HEK293 (cell line): ENCODE measurements at regions not wholly inside any gene's neighbourhood (a gene's known extent, or its start where the extent isn't known, plus 50 kb on each side); places are given as distances from the start of the nearest gene placed in this dataset.

Experiments
- CTCF ChIA-PET: fragments of 350-600 bp; formaldehyde crosslinking; extraction: SDS; loops from one replicate; lab custom pipeline; 2021; ENCODE audit warnings: antibody characterized with exemption; lab: Yijun Ruan, JAX
- POLR2A ChIA-PET: fragments of 300-600 bp; formaldehyde crosslinking; extraction: SDS; loops from one replicate; lab custom pipeline; 2020; ENCODE audit warnings: antibody characterized with exemption, inconsistent platforms; lab: Yijun Ruan, JAX
- H3K27ac ChIP-seq: fragments of 200-500 bp; sonication (Bioruptor generic); 2 replicates; pipeline ENCODE4 v1.5.1; 2014; ENCODE audit warnings: low read depth, low read length, control low read depth, inconsistent platforms; ENCODE audit errors: extremely low read depth
- H3K36me3 ChIP-seq, 2 experiments: fragments of 200-500 bp in 1 of 2; sonication (Bioruptor generic) in 1 of 2; 1 replicate in 1 of 2; 2 replicates in 1 of 2; pipeline ENCODE4 v1.5.1; 2014 to 2017; ENCODE audit warnings: inconsistent platforms in 2 of 2, low read length in 2 of 2; ENCODE audit not compliant: control insufficient read depth in 2 of 2, insufficient read depth in 1 of 2
- H3K4me1 ChIP-seq: fragments of 200-500 bp; sonication (Bioruptor generic); 2 replicates; pipeline ENCODE4 v1.5.1; 2014; ENCODE audit warnings: mild to moderate bottlenecking, low read length, inconsistent platforms; ENCODE audit not compliant: control insufficient read depth, insufficient read depth
- H3K4me3 ChIP-seq: 2 replicates; pipeline ENCODE4 v1.5.1; 2011; ENCODE audit warnings: low read depth, mild to moderate bottlenecking, control low read depth, low read length, moderate library complexity
- H3K9me3 ChIP-seq: fragments of 200-500 bp; sonication (Bioruptor generic); 2 replicates; pipeline ENCODE4 v1.5.1; 2014; ENCODE audit warnings: low read depth, low read length, inconsistent platforms; ENCODE audit not compliant: control insufficient read depth, insufficient read depth
- GFI1B ChIP-seq: fragments of 450-650 bp; formaldehyde crosslinking; IDR thresholded peaks from 2 replicates; pipeline ENCODE4 v1.5.1; 2016; ENCODE audit warnings: missing biosample characterization, missing genetic modification characterization
- IKZF3 ChIP-seq: fragments of 450-650 bp; IDR thresholded peaks from 2 replicates; pipeline ENCODE4 v1.5.0; 2018; ENCODE audit warnings: missing biosample characterization, mild to moderate bottlenecking, missing genetic modification characterization, moderate library complexity
- KLF10 ChIP-seq: fragments of 450-650 bp; IDR thresholded peaks from 2 replicates; pipeline ENCODE4 v1.5.1; 2018; ENCODE audit warnings: missing biosample characterization, mild to moderate bottlenecking, missing genetic modification characterization
- PRDM1 ChIP-seq: fragments of 450-650 bp; formaldehyde crosslinking; IDR thresholded peaks from 2 replicates; pipeline ENCODE4; 2016; ENCODE audit warnings: missing biosample characterization, missing genetic modification characterization
- SP2 ChIP-seq: fragments of 450-650 bp; formaldehyde crosslinking; IDR thresholded peaks from 2 replicates; pipeline ENCODE4 v1.5.1; 2016; ENCODE audit warnings: missing biosample characterization, missing genetic modification characterization
- SP3 ChIP-seq: fragments of 450-650 bp; formaldehyde crosslinking; IDR thresholded peaks from 2 replicates; pipeline ENCODE4 v1.5.1; 2016; ENCODE audit warnings: missing biosample characterization, missing genetic modification characterization
- ZBTB17 ChIP-seq: fragments of 450-650 bp; formaldehyde crosslinking; IDR thresholded peaks from 2 replicates; pipeline ENCODE4 v1.5.1; 2016; ENCODE audit warnings: missing biosample characterization, missing genetic modification characterization
- ZFP37 ChIP-seq: fragments of 450-650 bp; formaldehyde crosslinking; IDR thresholded peaks from 2 replicates; pipeline ENCODE4 v1.5.1; 2016; ENCODE audit warnings: missing biosample characterization, missing genetic modification characterization
- ZNF132 ChIP-seq: fragments of 450-650 bp; formaldehyde crosslinking; IDR thresholded peaks from 2 replicates; pipeline ENCODE4 v1.5.1; 2017; ENCODE audit warnings: missing biosample characterization, missing genetic modification characterization, borderline replicate concordance
- ZNF335 ChIP-seq: fragments of 450-650 bp; formaldehyde crosslinking; conservative IDR thresholded peaks from 2 replicates; pipeline ENCODE4 v1.5.1; 2016; ENCODE audit warnings: missing biosample characterization, missing genetic modification characterization
- ZNF366 ChIP-seq: fragments of 450-650 bp; formaldehyde crosslinking; conservative IDR thresholded peaks from 2 replicates; pipeline ENCODE4 v1.5.1; 2016; ENCODE audit warnings: missing biosample characterization, missing genetic modification characterization
- ZNF610 ChIP-seq: fragments of 450-650 bp; formaldehyde crosslinking; IDR thresholded peaks from 2 replicates; pipeline ENCODE4 v1.5.1; 2016; ENCODE audit warnings: missing biosample characterization, missing genetic modification characterization, borderline replicate concordance
- ZNF654 ChIP-seq: fragments of 450-650 bp; formaldehyde crosslinking; IDR thresholded peaks from 2 replicates; pipeline ENCODE4 v1.5.1; 2016; ENCODE audit warnings: low read depth, missing biosample characterization, missing genetic modification characterization
- ZSCAN30 ChIP-seq: fragments of 450-650 bp; IDR thresholded peaks from 2 replicates; pipeline ENCODE4 v1.5.1; 2018; ENCODE audit warnings: missing biosample characterization, mild to moderate bottlenecking, missing genetic modification characterization, moderate library complexity
- TF ChIP-seq, protein P1 (sequence below): fragments of 450-650 bp; formaldehyde crosslinking; IDR thresholded peaks from 2 replicates; pipeline ENCODE4 v1.5.1; 2017; ENCODE audit warnings: missing biosample characterization, missing genetic modification characterization
- TF ChIP-seq, protein P2 (sequence below): fragments of 450-650 bp; formaldehyde crosslinking; IDR thresholded peaks from 2 replicates; pipeline ENCODE4 v1.5.1; 2017; ENCODE audit warnings: missing biosample characterization, missing genetic modification characterization
- TF ChIP-seq, protein P3 (sequence below): sonication (generic); formaldehyde crosslinking; IDR thresholded peaks from 2 replicates; pipeline ENCODE4 v1.8.1; 2022; ENCODE audit warnings: mild to moderate bottlenecking, moderate library complexity, missing genetic modification reagents
- TF ChIP-seq, protein P4 (sequence below): fragments of 450-650 bp; formaldehyde crosslinking; IDR thresholded peaks from 2 replicates; pipeline ENCODE4 v1.5.1; 2016; ENCODE audit warnings: missing biosample characterization, missing genetic modification characterization
- TF ChIP-seq, protein P5 (sequence below): fragments of 450-650 bp; IDR thresholded peaks from 2 replicates; pipeline ENCODE4 v1.5.1; 2018; ENCODE audit warnings: missing biosample characterization, mild to moderate bottlenecking, missing genetic modification characterization
- TF ChIP-seq, protein P6 (sequence below): fragments of 450-650 bp; formaldehyde crosslinking; IDR thresholded peaks from 2 replicates; pipeline ENCODE4 v1.5.1; 2016; ENCODE audit warnings: missing biosample characterization, missing genetic modification characterization
- TF ChIP-seq, protein P7 (sequence below): fragments of 450-650 bp; formaldehyde crosslinking; IDR thresholded peaks from 2 replicates; pipeline ENCODE4 v1.5.1; 2016; ENCODE audit warnings: missing biosample characterization, missing genetic modification characterization

DNA sequence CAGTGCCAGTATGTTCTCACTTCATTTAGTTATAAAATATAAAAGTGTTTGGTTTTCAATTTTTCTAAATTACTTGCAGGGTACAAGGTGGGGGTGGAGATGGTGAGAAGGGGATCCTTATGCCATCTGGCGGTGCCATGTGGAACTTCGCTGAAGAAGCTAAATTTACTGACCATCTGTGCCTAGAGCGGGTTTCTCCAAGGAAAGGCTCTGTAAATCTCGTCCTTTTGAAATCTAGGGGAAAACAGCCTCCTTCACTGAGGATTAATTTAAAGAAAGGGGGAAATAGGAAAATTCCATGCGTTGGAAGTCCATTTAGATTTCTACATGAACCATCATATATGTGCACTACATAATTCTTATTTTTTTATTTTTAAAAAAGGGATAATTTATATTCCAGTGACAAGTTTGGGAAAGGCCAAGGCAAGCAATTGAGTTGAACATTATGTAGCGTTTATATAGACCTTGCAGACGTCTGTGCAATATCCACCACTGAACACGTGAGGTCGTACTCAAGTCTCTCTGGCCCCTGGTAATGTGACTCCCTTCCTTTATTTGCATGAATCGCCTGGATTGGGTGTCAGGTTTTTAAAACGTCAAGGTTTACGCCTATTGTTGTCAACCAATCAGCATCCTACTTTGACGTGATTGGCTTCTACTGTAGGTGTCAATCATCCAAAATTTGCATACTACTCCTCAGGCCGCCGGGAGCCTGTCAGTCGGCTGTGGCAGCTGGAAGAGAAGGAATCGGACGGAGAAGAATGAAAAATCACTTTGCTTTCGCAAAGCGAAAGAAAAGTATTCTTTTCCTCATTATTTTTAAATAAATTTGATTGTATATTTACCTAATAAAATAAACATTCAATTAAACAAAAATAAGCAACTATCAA, 297.1 kb upstream of the NFE2L3 start:
- Histone ChIP-seq H3K4me1 (peaks cover 11% of the 10 kb centered on the region), H3K27ac (peak overlapping the region; percentile 77), H3K36me3 (no peaks in the 10 kb centered on the region), H3K4me3 (peak overlapping the region; percentile 60; the same call in 1 of the 2 replicates), H3K9me3 (no peaks in the 10 kb centered on the region)
- ChIA-PET CTCF (interaction anchor here (0.5 to 8.5 kb wide), 36 partner anchors 11 to 1313 kb away, joined by 3 to 116 read pairs (median 3); no protein-coding TSS in a partner anchor), POLR2A (interaction anchor here (1.1 to 3.6 kb wide), 2 partner anchors 14 to 1315 kb away, joined by 3 to 28 read pairs; no protein-coding TSS in a partner anchor)
- TF ChIP-seq, protein P1, sequence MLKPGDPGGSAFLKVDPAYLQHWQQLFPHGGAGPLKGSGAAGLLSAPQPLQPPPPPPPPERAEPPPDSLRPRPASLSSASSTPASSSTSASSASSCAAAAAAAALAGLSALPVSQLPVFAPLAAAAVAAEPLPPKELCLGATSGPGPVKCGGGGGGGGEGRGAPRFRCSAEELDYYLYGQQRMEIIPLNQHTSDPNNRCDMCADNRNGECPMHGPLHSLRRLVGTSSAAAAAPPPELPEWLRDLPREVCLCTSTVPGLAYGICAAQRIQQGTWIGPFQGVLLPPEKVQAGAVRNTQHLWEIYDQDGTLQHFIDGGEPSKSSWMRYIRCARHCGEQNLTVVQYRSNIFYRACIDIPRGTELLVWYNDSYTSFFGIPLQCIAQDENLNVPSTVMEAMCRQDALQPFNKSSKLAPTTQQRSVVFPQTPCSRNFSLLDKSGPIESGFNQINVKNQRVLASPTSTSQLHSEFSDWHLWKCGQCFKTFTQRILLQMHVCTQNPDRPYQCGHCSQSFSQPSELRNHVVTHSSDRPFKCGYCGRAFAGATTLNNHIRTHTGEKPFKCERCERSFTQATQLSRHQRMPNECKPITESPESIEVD (tag by site-specific recombination): peak; percentile 28; the same call in 1 of the 2 replicates
- TF ChIP-seq ZFP37: no peak; the same call in 1 of the 2 replicates
- TF ChIP-seq, protein P2, sequence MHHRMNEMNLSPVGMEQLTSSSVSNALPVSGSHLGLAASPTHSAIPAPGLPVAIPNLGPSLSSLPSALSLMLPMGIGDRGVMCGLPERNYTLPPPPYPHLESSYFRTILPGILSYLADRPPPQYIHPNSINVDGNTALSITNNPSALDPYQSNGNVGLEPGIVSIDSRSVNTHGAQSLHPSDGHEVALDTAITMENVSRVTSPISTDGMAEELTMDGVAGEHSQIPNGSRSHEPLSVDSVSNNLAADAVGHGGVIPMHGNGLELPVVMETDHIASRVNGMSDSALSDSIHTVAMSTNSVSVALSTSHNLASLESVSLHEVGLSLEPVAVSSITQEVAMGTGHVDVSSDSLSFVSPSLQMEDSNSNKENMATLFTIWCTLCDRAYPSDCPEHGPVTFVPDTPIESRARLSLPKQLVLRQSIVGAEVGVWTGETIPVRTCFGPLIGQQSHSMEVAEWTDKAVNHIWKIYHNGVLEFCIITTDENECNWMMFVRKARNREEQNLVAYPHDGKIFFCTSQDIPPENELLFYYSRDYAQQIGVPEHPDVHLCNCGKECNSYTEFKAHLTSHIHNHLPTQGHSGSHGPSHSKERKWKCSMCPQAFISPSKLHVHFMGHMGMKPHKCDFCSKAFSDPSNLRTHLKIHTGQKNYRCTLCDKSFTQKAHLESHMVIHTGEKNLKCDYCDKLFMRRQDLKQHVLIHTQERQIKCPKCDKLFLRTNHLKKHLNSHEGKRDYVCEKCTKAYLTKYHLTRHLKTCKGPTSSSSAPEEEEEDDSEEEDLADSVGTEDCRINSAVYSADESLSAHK (tag by site-specific recombination): no peak
- TF ChIP-seq, protein P3, sequence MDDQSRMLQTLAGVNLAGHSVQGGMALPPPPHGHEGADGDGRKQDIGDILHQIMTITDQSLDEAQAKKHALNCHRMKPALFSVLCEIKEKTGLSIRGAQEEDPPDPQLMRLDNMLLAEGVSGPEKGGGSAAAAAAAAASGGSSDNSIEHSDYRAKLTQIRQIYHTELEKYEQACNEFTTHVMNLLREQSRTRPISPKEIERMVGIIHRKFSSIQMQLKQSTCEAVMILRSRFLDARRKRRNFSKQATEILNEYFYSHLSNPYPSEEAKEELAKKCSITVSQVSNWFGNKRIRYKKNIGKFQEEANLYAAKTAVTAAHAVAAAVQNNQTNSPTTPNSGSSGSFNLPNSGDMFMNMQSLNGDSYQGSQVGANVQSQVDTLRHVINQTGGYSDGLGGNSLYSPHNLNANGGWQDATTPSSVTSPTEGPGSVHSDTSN (CRISPR knock-in tag): 0 out of 2 replicates have a peak, but pooled peaks have one; percentile 53
- peak; percentile 84 for TF ChIP-seq SP2 (tag by site-specific recombination)
- no peak for TF ChIP-seq GFI1B (tag by site-specific recombination)
- TF ChIP-seq, protein P4, sequence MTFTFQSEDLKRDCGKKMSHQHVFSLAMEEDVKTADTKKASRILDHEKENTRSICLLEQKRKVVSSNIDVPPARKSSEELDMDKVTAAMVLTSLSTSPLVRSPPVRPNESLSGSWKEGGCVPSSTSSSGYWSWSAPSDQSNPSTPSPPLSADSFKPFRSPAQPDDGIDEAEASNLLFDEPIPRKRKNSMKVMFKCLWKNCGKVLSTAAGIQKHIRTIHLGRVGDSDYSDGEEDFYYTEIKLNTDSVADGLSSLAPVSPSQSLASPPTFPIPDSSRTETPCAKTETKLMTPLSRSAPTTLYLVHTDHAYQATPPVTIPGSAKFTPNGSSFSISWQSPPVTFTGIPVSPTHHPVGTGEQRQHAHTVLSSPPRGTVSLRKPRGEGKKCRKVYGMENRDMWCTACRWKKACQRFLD: no peak
- no peak for TF ChIP-seq ZNF132 (tag by site-specific recombination)
- TF ChIP-seq ZNF654 (tag by site-specific recombination): peak; percentile 64
- no peak for TF ChIP-seq ZNF610 (tag by site-specific recombination)
- 0 out of 2 replicates have a peak, but pooled peaks have one; percentile 51 for TF ChIP-seq ZNF366 (tag by site-specific recombination)
- peak; percentile 71; the same call in 1 of the 2 replicates for TF ChIP-seq KLF10
- TF ChIP-seq PRDM1 (tag by site-specific recombination): peak; percentile 68
- TF ChIP-seq, protein P5, sequence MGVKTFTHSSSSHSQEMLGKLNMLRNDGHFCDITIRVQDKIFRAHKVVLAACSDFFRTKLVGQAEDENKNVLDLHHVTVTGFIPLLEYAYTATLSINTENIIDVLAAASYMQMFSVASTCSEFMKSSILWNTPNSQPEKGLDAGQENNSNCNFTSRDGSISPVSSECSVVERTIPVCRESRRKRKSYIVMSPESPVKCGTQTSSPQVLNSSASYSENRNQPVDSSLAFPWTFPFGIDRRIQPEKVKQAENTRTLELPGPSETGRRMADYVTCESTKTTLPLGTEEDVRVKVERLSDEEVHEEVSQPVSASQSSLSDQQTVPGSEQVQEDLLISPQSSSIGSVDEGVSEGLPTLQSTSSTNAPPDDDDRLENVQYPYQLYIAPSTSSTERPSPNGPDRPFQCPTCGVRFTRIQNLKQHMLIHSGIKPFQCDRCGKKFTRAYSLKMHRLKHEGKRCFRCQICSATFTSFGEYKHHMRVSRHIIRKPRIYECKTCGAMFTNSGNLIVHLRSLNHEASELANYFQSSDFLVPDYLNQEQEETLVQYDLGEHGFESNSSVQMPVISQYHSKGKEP (tag by site-specific recombination): 0 out of 2 replicates have a peak, but pooled peaks have one; percentile 6
- TF ChIP-seq, protein P6, sequence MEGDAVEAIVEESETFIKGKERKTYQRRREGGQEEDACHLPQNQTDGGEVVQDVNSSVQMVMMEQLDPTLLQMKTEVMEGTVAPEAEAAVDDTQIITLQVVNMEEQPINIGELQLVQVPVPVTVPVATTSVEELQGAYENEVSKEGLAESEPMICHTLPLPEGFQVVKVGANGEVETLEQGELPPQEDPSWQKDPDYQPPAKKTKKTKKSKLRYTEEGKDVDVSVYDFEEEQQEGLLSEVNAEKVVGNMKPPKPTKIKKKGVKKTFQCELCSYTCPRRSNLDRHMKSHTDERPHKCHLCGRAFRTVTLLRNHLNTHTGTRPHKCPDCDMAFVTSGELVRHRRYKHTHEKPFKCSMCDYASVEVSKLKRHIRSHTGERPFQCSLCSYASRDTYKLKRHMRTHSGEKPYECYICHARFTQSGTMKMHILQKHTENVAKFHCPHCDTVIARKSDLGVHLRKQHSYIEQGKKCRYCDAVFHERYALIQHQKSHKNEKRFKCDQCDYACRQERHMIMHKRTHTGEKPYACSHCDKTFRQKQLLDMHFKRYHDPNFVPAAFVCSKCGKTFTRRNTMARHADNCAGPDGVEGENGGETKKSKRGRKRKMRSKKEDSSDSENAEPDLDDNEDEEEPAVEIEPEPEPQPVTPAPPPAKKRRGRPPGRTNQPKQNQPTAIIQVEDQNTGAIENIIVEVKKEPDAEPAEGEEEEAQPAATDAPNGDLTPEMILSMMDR (tag by site-specific recombination): peak; percentile 26; the same call in 1 of the 2 replicates
- peak; percentile 37; the same call in 1 of the 2 replicates for TF ChIP-seq ZBTB17
- TF ChIP-seq ZNF335 (tag by site-specific recombination): 0 out of 2 replicates have a peak, but pooled peaks have one; percentile 30
- peak; percentile 53 for TF ChIP-seq SP3 (tag by site-specific recombination)
- 0 out of 2 replicates have a peak, but pooled peaks have one; percentile 12 for TF ChIP-seq ZSCAN30 (tag by site-specific recombination)
- TF ChIP-seq, protein P7, sequence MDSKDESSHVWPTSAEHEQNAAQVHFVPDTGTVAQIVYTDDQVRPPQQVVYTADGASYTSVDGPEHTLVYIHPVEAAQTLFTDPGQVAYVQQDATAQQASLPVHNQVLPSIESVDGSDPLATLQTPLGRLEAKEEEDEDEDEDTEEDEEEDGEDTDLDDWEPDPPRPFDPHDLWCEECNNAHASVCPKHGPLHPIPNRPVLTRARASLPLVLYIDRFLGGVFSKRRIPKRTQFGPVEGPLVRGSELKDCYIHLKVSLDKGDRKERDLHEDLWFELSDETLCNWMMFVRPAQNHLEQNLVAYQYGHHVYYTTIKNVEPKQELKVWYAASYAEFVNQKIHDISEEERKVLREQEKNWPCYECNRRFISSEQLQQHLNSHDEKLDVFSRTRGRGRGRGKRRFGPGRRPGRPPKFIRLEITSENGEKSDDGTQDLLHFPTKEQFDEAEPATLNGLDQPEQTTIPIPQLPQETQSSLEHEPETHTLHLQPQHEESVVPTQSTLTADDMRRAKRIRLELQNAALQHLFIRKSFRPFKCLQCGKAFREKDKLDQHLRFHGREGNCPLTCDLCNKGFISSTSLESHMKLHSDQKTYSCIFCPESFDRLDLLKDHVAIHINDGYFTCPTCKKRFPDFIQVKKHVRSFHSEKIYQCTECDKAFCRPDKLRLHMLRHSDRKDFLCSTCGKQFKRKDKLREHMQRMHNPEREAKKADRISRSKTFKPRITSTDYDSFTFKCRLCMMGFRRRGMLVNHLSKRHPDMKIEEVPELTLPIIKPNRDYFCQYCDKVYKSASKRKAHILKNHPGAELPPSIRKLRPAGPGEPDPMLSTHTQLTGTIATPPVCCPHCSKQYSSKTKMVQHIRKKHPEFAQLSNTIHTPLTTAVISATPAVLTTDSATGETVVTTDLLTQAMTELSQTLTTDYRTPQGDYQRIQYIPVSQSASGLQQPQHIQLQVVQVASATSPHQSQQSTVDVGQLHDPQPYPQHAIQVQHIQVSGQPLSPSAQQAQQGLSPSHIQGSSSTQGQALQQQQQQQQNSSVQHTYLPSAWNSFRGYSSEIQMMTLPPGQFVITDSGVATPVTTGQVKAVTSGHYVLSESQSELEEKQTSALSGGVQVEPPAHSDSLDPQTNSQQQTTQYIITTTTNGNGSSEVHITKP (tag by site-specific recombination): peak; percentile 34
- TF ChIP-seq IKZF3 (tag by site-specific recombination): peak; percentile 88
